Fibroblast of skin of left biceps (primary cell): ENCODE measurements at regions not wholly inside any gene's neighbourhood (a gene's known extent, or its start where the extent isn't known, plus 50 kb on each side); places are given as distances from the start of the nearest gene placed in this dataset.
A peak's percentile ranks its signal among the peaks of the same experiment; 100 is the strongest.

Source experiments
- DNase-seq, 2 experiments: peaks; one replicate each; pipeline ENCODE4 v3.0.0-alpha.2; 2013; ENCODE audit warnings: low read depth in 2 of 2

GRCh38 chr20:48276021-48276342 lies 490.7 kb upstream of the SULF2 start:
- no peak for DNase-seq

DNA sequence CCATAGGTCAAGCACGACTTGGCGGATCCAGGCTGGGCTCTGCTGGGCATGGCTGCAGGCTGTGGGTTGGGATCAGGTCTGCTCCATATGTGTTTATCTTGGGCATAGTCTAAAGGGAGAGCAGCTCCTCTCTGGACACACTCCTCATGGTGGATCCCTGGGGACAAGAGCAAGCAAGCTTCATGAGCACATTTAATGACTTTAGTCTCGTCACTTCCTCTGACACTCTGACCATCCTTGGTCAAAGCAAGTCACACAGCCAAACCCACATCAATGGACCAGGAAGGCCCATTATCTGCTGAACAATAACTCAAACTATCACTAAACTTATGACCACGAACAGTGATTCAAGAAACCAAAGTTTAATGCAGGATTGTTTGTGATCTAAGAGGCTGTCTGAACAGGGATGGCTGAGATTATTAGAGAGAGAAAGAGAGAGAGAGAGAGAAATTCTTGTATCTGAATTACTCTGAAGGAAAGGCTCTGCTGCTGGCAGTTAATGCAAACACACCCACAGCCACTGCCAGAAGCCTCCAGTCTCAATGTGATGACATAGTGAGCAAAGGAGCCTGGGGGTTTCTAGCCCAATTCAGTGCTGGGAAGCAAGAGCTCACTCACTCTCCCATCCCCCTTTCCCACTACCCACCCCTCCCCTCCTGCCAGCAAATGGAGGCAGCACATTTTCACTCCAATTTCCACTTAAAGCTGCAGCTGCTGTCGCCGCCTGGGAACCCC lies 490.2 kb upstream of the SULF2 start:
- DNase-seq = no peak

DNA sequence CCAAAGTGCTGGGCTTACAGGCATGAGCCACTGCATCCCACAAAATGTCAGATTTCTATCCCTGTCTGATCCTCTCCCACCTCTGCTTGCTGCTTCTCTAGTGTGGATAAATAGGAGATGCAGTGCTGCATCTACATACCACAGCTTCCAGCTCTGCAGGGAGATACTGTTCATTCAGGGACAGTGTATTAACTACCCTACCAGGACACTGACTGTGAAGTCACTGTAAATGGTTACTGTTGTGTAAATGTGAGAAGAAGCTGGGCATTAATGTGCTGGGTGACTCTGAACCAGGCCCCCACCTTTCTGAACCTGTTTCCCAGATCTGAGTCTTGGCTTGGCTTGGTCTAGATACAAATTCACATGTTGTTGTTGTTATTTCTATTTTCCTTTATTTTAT lies 488.6 kb upstream of the SULF2 start:
- no peak for DNase-seq

- DNase-seq = no peak
Observed at GRCh38 chr20:48270885-48271284, 485.6 kb upstream of the SULF2 start.

- DNase-seq = no peak
Observed at GRCh38 chr20:48267860-48268633, 482.8 kb upstream of the SULF2 start.

DNA sequence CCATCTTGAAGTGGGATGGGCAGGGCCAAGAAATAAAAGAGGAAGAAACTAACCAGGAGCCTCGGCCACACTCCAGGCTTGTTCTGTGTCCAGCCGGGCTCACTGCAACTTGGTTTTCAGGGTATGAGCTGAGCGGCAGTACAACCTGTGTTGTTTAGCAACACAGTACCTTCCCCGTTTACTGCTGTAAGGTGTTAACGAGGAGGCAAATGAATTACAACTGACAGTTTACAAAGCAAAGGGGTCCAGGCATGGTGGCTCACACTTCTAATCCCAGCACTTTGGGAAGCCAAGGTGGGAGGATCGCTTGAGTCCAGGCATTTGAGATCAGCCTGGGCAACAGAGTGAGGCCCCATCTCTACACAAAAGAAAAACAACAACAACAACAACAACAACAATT lies 481.3 kb upstream of the SULF2 start:
- no peak for DNase-seq

- DNase-seq = no peak
Observed at GRCh38 chr20:48265791-48266190, 480.5 kb upstream of the SULF2 start.

DNA sequence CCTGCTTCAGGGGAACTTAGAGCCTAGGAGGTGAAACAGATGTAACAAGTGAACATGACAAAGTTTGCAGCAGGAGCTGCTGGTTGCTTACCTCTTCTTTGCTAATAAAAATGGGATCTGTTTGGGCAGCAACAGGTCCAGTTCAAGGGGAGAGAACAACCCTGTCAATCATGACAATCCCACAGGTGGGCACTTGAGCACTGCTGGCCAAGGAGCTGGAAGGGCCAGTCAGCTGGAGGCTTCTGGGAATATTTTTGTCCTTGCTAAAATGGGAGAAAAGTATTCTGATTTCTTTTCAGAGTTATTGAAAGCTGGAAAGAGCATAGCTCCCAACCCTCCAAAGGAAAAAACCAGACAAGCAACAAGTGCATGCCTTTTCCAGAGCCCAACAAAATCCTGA lies 477.7 kb upstream of the SULF2 start:
- DNase-seq = no peak

DNA sequence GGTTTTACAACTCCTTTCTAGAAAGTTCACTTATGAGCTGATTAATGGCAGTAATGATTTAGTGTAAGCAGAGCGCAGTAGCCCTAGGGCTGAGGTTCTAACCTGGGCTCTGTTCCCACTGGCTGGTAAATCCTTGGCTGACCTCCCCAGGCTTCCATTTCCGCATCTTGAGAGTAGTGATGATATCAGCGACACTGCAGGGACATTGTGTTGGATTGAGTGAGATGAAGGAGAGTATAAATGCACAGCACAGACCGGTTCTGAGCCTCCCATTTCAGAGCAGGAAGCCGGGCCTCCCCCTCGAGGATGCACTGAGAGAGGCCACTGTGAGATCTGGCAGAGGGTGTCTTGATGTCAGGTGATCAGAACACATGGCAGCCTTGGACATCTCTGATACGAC lies 477.2 kb upstream of the SULF2 start:
- DNase-seq = no peak

DNA sequence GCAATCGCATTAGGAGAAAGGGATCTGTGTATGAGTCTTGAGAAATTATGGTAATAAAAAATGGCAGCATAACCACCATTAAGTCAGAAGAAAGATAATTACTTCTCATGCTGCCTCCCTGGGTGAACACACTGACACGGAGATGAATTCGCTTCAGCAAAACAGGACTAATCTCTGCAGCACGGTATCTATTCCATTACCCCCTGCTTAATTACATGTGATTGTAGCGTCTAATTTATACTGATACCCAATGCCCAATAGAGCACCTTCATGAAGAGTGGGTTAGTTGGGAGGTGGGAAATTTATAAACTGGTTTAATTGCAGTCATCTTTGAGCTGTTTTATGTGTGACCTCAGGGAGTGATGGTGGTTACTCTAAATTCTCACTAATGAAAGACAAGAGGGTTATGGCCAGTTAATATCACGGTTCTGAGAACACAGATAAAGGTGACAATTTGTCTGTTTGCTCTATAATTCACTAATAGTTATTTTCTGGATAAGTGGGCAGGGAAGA lies 476.2 kb upstream of the SULF2 start:
- no peak for DNase-seq

DNA sequence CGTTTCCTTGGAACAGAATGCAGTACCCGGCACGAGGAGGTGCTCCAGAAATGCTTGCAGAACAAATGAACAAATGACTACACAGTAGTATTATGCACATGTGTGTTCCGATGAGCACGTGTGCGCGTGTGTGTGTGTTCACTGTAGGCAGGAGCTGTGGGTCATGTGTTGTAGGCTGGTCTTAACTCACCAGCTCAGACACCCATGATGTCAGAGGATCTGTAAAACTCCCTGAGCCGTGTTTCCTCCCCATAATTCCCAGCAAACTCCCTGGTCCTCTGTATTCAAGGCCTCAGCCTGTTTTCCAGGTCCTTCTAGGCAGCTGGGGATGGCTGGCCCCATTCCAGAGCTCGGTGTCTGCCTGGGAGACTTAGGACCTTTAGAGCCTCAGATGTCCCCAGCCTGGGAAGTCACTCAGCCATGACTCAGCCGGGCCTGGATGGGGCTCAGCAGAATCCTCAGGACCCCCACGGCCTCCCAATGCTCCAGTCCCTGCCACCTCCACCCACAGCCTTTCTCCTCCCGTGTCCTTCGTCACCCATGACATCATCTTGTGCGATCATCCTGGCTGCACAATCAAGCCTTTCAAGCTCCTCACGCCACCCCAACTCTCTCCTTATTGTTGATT lies 475.0 kb upstream of the SULF2 start:
- DNase-seq = no peak

DNA sequence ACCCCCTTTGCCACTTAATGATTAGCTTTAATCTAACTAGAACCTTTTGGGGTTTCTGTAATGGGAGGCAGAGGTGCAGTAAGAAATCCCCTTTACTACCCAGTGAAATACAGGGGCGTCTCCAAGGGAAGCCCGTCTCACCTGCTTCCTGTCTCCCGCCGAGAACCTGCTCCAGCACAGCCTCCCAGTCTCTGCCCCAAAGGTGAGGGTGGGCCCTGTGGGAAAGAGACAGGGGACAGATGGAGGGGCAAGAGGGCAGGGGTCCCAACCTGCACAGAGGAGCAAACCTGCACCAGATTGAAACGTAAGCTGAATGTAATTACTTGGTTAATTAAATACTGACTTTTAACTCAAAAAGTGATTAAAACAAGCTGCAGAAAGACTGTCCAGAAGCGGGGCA lies 474.2 kb upstream of the SULF2 start:
- DNase-seq = no peak

DNA sequence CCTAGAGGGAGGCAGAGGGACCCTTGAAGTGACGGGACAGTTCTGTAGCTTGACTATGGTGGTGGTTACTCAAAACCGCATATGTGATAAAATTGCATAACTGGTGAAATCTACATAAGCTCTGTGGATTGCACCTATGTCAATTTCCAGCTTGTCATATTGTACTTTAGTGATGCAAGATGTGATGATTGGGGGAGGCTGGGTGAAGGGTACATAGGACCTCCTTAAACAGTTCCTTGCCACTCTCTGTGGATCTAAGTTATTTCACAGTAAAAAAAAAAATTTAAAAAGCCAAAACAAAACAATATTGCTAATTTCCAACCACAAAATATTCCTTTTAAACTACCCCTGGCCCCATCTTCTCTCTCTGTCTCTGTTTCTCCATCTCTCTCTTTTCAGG lies 472.6 kb upstream of the SULF2 start:
- DNase-seq = no peak

DNA sequence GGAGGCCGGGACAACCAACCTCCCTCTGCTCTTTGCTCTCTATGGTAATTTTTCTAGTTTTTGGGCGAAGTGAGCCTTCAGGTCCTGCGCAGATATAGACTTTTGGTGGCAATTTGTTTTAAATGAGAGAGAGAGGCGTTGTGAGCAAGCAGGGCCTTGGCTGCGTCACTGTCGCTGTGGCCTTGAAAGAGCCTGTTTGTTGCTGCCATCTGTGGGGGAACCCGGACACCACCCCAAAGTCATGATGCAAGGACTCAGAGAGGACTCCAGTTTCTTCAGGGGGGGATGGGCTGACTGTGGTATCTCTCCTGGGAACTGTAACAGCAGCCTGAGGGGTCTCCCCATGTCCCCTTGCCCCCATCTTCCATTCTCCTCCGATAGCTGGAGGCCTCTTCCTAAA lies 462.7 kb upstream of the SULF2 start:
- no peak for DNase-seq

DNA sequence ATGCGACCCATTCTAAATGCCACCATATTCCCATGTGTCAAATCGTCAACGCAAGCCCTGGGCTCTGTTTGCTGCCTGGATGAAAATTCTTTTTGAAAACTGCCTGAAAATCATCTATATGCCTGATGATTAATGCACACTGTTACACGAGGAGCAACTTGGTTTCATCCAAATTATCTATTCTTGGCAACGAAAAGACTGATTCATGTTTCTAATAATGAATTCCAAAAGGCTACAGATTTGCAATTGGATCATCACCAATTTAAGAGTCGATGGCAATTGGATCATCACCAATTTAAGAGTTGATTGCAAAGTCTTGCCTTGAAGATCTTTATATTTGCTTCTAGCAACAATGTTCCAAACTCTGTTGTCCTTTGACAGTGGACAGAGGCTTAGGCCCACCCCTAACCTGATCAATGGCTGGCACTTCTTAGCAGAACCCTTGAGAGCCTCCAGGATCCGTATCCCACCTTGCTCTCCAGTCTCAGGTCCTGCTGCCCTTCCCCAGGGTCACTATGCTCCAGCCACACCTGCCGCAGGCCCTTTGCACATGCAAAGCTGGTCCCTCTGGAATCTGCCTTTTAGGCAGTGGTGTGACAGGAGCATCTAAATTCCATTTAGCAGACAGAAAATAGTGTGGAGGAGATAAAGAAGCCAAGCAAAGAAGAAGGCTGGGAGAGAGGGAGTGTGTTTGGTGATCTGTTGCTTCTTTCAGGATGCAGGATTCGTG lies 460.9 kb upstream of the SULF2 start:
- peak; percentile 57 to 71 for DNase-seq

GRCh38 chr20:48242623-48243022 lies 457.3 kb upstream of the SULF2 start:
- no peak for DNase-seq

DNA sequence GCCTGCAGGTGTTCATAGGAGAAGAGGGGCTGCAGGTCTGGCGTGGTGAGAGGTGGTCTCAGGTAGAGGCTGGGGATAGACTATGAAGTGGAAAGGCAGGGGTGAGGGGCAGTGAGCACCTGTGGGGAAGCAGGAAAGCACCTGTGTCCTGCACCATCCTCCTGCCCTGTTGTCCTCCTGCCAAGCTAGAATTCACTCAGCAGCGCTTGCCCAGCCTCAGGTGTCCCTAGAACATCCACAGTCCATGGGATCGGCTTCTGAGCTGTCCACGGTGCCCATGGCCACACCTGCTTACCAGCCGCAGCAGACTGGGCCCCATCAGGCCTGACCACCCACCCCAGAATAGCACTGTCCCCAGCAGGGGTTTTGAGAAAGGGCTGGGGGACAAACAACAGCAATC lies 456.2 kb upstream of the SULF2 start:
- DNase-seq = no peak

DNA sequence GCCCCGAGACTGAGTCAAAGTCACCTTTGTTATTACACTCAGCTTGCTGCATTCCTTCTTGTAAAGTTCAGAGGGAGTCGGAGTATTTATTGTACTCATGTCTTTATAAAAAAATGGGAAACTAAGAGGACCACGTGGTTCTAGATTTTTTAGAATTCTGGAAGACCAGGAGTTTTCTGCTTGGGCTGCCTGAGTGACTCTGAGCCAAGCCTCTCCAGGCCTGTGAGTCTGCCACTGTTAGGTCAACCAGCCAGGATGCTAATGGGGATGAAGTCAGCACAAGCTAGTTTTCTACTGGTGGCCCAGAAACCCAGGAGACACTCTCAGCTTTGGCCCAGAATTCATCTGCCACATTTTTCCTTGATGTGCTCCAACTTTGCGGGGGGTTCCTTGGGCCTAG lies 453.5 kb upstream of the SULF2 start:
- no peak for DNase-seq

DNA sequence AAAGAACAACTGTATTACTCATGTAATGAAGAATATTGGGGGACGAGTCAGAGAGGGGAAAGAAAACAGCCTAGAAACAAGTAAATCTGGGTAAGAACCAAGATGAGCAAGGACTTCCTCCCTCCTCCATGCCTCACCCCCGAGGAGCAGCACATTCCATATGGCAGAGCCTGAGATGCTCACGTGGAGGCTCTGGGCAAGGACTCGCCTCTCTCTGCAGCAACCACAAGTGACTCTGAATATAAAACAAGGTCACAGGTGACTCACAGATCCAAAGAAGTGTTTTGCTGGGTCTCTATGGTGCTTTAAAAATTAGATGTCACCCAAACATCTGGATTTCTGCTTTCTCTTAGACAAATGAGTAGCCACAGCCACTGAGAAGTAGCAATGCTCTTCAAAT lies 453.0 kb upstream of the SULF2 start:
- peak; percentile 34 to 39 for DNase-seq

GRCh38 chr20:48236000-48236970 lies 451.0 kb upstream of the SULF2 start:
- DNase-seq = no peak

- no peak for DNase-seq
Observed at GRCh38 chr20:48234951-48235350, 449.7 kb upstream of the SULF2 start.
